Hematopoietic multipotent progenitor cell treated with erythropoietin and hydrocortisone succinate and interleukin-3 and kit ligand, for 6 days (in vitro differentiated cells): ENCODE measurements at regions not wholly inside any gene's neighbourhood (a gene's known extent, or its start where the extent isn't known, plus 50 kb on each side); places are given as distances from the start of the nearest gene placed in this dataset.
"Not testable (repeated sequence)": the region's sequence is repeated elsewhere in the genome, so short reads cannot be mapped to it uniquely, and the experiment has no call there.

Experiments
- DNase-seq: peaks from one replicate; pipeline ENCODE4 v3.0.0-alpha.2; 2015

- DNase-seq, result no peak
Observed at GRCh38 chr20:41716436-41716835, 98.3 kb upstream of the CHD6 start.

- DNase-seq, result peak; percentile 55
Observed at GRCh38 chr20:41715526-41715925, 97.3 kb upstream of the CHD6 start.

DNA sequence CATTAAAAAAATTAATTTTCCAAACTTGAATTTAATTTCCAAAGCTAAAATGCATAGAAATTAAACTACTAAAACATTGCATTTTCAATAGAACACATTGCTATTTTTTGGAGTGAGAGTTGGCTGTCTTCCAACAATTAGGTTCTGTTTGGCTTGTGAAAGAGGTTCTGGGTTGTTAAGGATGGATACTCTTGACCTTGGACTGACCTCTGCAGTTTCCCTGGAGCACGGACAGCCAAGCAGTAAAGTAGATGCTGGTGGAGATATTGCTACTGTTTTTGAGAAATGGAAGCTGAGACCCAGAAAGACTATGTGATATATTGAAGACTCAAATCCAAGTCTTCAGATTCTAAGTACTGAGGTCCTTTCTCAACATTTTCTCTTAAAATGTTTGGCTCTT is 95.9 kb upstream of the CHD6 start:
- no peak for DNase-seq

DNA sequence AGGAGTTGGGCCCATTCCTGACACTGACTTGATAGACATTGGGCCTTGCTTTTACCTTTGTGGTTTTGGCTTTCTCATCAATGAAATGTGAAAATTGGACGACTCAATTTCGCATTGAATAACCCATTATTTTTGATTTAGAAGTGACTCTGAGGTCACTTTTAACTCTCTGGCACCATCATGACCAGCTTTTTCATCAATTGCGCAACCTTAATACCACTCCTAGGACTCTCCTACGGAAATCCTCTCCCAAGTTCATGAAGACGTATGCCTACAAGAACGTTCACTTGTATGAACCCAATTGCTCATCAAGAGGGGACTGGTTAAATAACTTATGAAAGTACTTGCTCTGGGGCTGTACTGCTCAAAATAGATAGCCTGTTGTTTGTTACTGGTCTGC is 86.7 kb upstream of the CHD6 start:
- DNase-seq, result no peak

GRCh38 chr20:41702647-41703046 is 84.5 kb upstream of the CHD6 start:
- DNase-seq, result no peak

DNA sequence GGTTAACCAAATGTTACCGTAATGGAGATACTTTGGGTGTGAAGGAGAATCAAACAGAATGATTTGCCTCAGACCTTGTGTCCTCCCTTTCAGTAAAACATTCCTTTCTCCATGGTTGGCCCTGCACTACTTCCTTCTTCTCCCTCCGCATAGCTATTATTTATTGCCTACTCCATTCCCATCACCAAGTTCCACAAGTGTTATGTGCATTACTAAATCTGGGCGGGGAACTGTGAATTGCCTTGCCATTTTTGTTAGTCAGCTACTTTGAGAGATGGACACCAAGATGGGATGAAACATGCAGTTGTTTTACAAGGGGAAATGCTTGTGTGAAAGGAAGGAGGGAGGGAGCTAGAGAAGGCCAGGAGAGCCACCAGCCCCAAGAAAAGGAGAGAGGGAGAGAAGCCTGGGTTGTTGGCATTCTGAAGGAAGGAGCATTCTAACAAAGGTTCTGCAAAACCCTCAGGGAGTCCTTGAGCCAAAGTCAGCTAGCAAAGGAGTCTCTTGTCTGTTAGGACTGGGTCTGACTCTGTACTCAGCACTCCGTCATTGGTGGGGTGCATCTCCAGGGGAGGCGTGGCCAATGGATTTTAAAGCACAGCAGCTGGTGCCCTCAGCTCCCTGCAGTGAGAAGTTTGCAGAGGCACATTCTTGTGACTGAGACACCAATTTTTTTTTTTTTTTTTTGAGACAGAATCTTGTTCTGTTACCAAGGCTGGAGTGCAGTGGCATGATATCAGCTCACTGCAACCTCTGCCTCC is 83.6 kb upstream of the CHD6 start:
- no peak for DNase-seq

- not testable (repeated sequence) for DNase-seq
Observed at GRCh38 chr20:41699673-41700072, 81.5 kb upstream of the CHD6 start.

DNA sequence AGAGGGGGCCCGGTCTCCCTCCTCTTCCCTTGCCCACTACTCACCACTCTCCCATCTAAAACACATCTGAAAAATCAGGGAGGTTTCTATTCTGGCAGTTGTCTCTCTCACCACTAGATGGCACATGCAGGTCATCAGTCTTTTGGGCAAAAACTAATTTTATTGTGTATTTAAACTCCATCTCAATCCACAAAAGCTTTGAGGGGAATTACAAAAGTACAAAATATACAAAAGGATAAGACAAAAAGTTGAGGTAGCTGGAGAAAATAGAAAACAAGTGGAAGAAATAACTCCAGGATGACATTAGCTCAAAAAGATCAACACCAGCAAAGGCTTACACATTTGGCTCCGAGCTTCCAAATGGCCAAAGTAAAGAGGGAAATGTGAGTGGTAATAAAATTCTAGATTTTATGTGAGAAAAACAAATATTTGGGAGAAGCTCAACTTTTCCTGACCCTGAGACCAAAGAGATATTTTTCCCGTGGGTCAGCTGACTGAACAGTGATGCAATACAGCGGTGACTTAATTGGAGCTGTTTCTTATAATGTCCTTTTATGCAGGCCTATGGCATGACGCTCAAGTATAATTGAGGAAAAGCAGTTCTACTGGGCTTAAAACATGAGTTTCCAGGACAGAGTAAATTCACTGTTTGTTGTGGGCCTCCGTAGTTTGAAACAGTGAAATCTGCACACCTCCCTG is 79.8 kb upstream of the CHD6 start:
- peak; percentile 81 for DNase-seq

DNA sequence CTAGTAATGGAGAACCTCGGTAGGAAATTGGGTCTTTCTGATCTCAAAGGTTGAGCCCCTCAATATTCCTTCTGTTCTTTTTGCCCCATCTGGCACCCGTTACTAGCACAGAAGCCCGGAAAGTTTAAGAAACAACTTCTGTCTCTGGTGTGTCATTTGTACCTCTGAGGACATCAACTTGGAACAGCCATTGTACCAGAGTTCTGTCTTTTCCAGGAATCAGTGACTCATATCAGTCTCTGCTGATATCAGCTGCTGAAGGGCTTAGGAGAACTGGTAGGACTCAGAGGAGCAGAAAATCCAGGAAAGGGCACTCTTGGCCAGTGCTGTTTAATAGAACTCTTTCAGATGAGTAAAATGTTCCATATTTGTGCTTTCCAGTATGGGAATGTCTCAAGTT is 78.3 kb upstream of the CHD6 start:
- peak; percentile 82 for DNase-seq

DNA sequence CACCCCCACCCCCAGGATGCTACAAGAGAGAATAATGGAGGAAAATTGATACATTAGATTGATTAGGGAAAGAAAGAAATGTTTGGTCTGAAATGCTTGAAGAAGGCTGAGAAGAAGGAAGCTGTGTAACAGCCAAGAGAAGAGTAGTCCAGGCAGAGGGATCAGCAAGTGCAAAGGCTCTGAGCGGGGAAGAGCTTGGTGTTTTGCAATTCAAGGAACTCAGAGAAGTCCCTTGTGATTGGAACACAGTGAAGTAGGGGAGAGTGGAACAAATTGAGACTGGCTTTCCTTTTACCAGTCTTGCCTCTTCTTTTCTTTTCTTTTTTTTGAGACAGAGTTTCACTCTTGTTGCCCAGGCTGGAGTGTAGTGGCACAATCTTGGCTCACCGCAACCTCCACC is 76.6 kb upstream of the CHD6 start:
- peak; percentile 21 for DNase-seq

GRCh38 chr20:41693136-41693979 is 75.2 kb upstream of the CHD6 start:
- DNase-seq, result peak; percentile 96

DNA sequence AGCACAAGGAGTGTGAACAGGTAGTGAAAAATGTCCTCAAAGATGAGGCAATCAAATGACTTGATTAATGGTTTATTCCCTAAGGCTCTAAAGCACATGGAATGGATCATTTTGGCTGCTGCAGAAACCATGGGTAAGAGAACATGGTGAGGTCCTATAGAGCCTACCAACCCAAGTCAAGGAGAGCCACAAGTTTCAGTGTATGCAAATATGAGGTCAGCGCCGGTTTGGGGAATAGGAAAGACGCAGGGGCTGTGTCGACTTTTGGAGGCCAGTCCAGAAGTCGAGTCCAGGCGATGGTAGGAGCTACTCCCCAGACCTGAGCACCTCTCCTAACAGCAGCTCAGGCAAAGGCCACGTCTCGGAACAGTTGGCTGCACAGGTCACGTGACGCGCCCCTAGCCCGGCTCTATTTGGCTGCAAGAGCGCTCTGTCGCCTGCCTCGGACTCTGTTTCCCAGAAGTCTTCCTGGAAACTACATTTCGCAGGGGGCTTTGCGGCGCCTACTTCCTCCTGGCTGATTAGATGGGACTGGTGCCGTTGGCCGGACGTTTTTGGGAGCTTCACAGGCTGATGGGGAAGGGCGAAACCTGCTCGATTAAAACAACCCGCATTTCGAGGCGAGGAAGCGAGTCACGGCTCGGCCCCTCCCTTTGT is 74.4 kb upstream of the CHD6 start:
- DNase-seq, result peak; percentile 94

- DNase-seq, result no peak
Observed at GRCh38 chr20:41691443-41691842, 73.3 kb upstream of the CHD6 start.

DNA sequence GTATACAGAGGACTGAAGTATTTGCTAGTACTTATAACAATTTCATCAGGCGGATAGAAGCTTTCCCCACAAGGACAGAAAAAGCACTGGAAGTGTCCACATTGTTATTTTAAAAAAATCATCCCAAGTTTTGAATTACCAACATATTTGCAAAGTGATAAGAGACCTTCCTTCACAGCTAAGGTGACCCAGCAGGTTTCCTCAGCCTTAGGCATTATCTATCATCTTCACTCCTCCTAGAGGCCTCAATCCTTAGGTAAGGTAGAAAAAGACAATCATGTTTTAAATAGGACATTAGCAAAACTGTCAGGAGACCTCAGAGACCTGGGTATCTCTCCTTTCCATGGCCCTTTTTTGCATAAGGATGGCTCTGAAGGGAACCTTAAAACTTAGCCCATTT is 72.5 kb upstream of the CHD6 start:
- DNase-seq, result no peak

DNA sequence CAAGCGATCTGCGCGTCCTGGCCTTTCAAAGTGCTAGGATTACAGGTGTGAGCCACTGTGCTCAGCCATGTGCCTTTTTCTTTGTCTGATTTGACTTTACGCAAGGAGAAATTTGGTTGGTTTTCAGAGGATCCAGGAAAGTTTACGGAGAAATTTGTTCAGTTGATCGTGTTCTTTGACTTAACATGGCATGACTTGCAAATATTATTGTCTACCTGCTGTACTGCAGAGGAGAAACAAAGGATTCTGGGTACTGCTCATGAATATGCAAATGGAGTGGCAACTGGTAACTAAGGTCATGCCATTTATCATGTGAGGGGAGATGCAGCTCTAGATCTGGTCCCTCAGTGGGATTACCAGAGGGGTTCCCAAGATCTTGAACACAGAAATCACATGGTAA is 68.8 kb upstream of the CHD6 start:
- no peak for DNase-seq

DNA sequence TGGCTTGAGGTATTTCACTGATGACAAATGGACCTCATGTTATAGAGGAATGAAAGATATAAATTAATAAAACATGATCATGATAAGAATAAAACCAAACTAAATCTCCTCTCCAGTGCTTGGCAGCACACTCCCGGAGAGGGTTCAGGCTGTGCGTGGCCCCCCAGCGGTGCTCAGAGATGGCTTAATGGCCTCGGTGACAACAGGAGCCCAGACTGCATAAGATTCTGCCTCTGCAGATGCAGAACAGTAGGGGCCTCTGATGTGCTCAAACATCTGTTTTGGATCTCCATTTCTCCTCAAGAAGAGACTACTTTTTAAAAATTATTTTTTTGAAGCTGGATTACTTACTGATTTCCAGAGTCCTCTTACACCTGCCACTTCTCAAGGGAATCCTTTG is 67.0 kb upstream of the CHD6 start:
- not testable (repeated sequence) for DNase-seq

GRCh38 chr20:41678799-41679198 is 60.6 kb upstream of the CHD6 start:
- no peak for DNase-seq

DNA sequence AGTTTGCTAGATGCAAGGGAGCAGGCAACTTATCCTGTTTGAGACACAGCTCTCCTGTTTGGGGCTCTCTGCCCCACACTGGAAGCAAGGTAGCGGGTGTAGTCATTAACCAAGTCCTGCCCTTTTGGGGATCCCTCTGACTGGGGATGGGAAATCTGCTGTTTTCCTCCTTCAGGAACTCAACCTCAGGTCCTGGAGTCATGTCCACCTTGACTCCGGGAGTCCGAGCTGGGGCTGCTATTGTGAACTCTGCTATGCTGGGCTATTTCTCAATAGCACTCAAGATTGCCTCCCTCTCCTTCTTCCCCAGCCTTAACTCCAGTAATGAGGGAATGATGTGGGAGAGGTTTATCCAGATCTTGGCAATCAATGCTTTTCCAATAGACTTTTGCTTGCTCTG is 54.1 kb upstream of the CHD6 start:
- DNase-seq, result no peak

DNA sequence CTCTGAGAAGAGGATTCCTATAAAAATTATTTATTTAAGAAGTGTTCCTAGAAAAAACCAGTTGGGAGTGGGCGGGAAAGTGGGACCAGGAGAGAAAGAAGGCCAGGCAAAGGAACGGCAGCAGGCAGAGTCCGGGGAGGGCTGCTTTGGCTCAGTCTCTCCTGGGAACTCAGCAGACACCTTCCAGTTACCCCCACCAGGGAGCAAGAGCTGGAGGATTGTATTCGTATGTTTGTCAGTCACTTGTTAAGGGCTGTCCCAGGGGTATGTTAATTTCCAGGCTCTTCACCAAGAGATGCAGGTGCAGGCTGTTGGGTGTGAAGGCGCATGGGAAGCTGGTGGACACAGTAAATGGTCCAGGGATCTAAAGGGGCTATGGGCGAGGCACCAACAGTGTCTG is 53.0 kb upstream of the CHD6 start:
- no peak for DNase-seq

DNA sequence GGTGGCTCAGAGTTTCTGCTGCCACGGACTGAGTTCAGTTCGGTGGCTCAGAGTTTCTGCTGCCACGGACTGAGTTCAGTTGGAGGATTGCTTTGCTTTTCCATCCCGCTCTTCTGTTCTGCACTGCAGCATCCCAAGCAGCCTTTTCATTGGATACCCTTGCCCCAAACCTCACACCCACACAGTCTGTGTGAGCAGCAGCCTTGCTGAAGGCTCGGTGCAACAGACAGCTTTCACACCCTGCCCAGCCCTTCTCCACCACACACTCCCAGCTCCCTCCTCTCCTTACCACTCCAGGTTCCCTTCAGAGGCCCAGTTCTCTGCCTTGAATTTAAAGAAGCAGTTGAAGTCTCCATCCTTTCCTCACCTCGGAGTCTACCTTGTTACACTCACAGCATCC is 52.5 kb upstream of the CHD6 start:
- no peak for DNase-seq

DNA sequence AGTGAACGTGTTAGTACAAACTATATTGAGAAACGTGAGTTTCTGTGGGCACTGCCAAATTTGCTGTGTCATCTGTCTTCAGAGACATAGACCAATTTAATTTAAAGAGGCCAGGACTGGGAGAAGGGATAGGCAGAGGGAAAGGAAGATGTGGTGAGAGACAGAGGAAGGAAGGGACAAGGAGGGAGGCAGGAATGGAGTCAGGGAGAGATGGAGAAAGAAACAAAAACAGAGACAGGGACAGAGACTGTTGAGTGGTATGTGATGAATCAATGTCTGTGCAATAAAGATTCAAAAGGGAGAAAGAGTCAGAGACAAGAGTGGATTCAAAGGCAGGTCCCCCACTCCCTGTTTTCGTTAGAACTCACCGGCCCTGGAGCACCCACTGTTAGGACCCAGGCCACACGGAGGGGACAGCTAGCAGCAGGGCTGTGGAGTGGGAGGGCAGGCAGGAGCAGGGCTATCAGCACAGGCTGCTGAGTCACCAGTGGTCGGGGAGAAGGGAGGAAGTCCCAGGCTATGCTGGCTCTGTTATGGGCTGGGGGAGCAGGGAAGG is 51.6 kb upstream of the CHD6 start:
- peak; percentile 63 for DNase-seq

- no peak for DNase-seq
Observed at GRCh38 chr20:41668057-41668749, 50.0 kb upstream of the CHD6 start.
